AG08395 (cell line): ENCODE measurements at regions not wholly inside any gene's neighbourhood (a gene's known extent, or its start where the extent isn't known, plus 50 kb on each side); places are given as distances from the start of the nearest gene placed in this dataset.
"Not testable (repeated sequence)": the region's sequence is repeated elsewhere in the genome, so short reads cannot be mapped to it uniquely, and the experiment has no call there.

Source experiments
- DNase-seq: peaks from one replicate; pipeline ENCODE4 v3.0.0; 2012; ENCODE audit warnings: mixed read lengths, low spot score

DNA sequence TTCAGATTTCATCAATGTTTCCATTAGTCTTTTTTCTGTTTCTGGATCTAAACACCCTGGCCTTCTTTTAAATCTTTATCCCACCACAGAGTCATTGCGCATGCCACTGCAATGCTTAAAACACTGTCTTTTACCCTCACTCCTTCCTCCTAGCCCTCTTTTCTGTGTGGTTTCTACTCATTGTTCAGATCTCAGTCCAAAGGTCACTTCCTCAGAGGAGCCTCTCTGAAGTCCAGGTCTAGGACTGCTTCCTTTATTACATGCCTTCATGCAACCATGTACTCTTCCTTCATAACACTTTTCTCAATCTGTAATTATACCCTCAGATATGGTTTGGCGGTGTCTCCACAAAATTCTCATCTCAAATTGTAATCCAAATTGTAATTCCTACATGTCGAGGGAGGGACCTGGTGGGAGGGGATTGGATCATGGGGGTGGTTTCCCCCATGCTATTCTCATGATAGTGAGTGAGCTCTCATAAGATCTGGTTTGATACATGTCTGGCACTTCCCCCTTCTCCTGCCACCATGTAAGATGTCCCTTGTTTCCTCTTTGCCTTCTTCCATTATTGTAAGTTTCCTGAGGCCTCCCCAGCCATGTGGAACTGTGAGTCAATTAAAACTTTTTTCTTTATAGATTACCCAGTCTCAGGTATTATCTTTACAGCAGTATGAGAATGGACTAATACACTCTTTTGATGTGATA, 808.9 kb downstream of the DIAPH3 start:
- DNase-seq: no peak

GRCh38 chr13:59356607-59357006, 807.1 kb downstream of the DIAPH3 start:
- no peak for DNase-seq

DNA sequence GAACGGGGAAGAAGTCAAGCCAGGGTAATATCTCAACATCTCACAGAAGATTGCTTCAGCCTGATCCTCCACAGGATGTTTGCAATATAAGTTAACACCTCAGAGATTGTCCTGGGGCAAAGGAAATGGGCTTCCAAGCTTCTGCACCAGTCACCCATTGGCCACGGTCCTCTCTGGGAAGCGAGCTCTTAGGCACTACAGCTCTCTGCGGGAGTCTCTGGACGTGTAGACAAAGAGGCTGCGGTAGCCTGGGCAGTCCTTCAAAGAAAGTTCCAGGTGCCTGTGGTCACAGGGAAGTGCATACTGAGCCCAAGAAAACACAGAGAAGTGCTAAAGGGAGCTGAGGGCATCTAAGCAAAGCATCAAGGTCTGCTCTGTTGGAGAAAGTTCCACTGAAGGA, 805.7 kb downstream of the DIAPH3 start:
- no peak for DNase-seq

- DNase-seq: no peak
Observed at GRCh38 chr13:59360108-59360507, 803.6 kb downstream of the DIAPH3 start.

GRCh38 chr13:59360916-59361315, 802.8 kb downstream of the DIAPH3 start:
- DNase-seq: no peak

DNA sequence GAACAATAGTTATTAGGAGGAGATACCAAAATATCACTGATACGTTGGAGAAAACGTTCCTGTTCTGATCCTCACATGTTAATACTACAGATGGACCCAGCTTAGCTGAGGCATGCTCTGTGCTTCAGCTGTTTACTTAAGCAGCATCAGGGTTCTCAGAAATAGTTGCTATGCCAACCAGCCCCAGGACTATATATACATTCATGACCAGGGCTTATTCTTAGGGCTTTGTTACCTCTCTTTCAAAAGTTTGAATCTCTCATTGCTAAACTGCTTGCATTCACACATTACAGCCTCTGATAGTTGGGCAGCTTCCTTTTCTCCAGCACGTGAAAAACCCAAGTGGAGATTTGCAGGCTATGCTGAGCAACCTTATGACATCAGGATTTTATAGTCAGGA, 800.4 kb downstream of the DIAPH3 start:
- no peak for DNase-seq

- DNase-seq: no peak
Observed at GRCh38 chr13:59363947-59364346, 799.8 kb downstream of the DIAPH3 start.

DNA sequence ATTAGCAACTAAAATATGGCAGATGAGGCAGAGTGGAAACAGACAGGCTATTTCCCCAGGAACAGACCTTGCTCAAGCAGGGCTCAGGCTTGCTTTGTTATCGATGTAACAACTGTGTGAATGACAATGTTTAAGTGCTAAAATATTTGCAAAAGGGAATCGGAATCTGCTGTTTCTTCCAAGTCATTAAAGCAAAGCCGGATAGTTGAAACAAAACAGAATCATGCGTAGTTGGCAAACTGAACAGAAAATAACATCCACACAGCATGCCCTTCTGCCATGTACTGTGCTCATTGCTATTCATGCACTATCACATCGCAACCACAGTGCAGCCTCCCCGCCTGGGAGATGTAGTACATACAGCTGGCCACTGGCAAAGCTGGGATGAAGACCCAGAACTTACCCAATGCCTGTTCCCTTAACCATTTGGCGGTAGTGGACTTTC, 799.1 kb downstream of the DIAPH3 start:
- DNase-seq: no peak

- DNase-seq: no peak
Observed at GRCh38 chr13:59367467-59367866, 796.3 kb downstream of the DIAPH3 start.

DNA sequence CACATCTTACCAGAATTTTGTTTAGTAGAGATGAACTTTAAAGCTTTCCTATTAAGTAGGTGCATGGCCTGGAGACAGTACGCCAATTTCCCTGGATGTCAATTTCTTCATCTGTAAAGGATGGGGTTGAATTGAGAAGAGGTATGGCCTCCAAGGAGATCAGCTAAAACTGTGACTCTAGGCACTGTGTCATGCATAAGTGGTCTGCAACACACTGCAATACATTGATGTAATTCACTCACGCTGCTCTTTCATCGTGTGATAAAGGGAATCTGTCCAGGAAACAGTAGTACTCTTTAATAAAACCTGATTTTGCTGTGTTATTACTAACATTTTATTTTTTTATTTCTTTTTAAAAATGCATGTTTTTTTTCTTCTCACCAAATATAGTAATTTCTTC, 795.8 kb downstream of the DIAPH3 start:
- no peak for DNase-seq

DNA sequence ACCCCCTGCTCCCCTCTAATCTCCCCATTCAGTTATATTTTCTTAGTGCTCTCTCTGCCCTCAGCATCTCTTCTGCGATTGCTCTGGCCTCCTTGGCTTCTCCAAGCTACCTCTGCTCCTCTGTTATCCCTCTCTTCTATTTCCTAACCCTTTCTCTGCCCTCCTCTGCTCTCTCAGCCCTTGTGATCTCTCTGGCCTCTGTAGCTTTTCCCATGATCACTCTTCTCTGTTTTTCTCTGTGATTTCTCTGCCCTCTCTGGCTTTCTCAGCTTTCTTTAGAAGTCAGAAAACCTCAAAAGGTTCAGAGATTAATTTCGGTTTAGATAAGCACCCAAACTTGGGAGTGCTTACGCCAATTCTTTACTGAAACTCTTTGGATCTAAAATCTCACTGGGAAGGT, 795.0 kb downstream of the DIAPH3 start:
- DNase-seq: no peak

- DNase-seq: no peak
Observed at GRCh38 chr13:59371229-59371628, 792.5 kb downstream of the DIAPH3 start.

DNA sequence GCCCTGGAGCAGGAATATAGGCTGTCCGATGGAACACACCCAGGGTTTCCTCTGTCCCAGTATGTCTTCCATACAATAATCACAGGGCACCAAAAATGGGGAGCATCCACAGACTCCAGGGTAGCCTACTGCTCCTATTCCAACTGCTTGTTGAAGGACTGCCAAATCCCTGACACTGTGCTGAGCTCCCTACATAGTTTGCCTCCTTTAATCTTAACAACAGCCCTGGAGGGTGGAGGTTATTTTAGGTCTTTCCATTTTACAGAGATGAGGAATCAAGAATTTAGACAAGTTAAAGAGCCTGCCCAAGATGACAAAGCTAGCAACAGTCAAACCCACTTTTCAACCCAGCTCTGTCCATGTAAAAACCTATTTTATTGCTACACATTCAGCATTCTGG, 790.4 kb downstream of the DIAPH3 start:
- no peak for DNase-seq

- DNase-seq: no peak
Observed at GRCh38 chr13:59374691-59375090, 789.0 kb downstream of the DIAPH3 start.

GRCh38 chr13:59384154-59384553, 779.6 kb downstream of the DIAPH3 start:
- DNase-seq: no peak

DNA sequence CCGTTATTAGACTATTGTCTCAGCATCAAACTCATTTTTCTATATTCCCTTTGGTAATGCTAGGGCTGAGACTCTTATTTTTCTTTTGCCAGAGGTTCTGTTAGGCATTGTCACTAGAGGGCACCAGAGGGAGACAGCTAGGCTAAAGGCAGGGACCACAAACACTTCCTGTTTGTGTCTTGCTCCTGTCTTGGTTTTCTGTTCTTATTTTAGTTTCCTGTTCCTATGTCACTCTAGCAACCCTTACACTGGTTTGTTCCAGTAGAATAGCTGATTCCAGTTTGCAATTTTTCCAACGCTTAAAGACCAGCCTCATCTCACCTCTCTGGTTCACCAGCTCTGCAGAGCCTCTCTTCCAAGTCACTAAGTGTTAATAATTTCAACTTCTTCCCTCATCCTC, 772.0 kb downstream of the DIAPH3 start:
- DNase-seq: peak; percentile 55

GRCh38 chr13:59392328-59392727, 771.4 kb downstream of the DIAPH3 start:
- no peak for DNase-seq

- DNase-seq: no peak
Observed at GRCh38 chr13:59394496-59394895, 769.2 kb downstream of the DIAPH3 start.

- no peak for DNase-seq
Observed at GRCh38 chr13:59398127-59398526, 765.6 kb downstream of the DIAPH3 start.

- no peak for DNase-seq
Observed at GRCh38 chr13:59398661-59399060, 765.1 kb downstream of the DIAPH3 start.

DNA sequence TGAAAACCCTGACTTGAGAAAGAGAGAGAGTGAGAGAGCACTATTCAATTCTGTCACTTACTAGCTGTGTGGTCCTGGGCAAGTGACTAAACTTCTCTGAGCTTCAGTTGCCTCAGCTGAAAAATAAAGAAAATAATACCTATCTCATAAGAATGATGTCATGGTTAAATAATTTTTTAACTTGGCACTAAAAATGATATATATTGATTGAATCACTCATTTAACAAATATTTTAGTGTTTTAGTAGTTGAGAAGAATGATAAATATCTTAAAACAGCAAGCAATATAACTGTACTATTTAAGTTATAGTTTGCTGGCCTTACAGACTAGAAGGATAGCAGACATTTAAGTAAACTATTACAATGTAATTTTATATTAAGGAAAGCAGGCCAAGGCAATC, 764.2 kb downstream of the DIAPH3 start:
- DNase-seq: no peak

GRCh38 chr13:59404331-59404730, 759.4 kb downstream of the DIAPH3 start:
- DNase-seq: no peak

- DNase-seq: not testable (repeated sequence)
Observed at GRCh38 chr13:59407251-59407650, 756.5 kb downstream of the DIAPH3 start.

GRCh38 chr13:59408738-59409137, 755.0 kb downstream of the DIAPH3 start:
- DNase-seq: no peak
